Fibroblast of skin of left biceps (primary cell): ENCODE measurements at regions not wholly inside any gene's neighbourhood (a gene's known extent, or its start where the extent isn't known, plus 50 kb on each side); places are given as distances from the start of the nearest gene placed in this dataset.
"Not testable (repeated sequence)": the region's sequence is repeated elsewhere in the genome, so short reads cannot be mapped to it uniquely, and the experiment has no call there.

Experiments
- DNase-seq, 2 experiments: peaks; one replicate each; pipeline ENCODE4 v3.0.0-alpha.2; 2013; ENCODE audit warnings: low read depth in 2 of 2

DNA sequence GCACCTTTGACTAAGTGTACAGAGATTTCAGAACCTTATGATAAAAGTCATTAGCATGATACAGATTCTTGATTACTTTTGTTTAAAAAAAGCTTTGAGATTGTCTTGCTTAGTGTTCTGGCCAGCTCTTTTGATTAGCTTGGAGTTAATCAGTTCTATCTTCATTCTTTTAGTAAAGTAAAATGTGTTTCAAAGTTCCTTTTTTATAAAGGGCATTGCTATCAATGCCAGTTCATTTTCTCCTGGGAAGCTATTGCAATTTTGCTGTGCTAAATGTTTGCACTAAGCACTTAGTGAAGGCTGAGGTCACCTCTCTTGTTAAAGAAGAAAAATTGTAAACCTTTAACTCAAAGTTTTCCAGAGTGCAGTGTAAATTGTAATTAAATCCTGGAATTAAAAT, 946.7 kb upstream of the TMPRSS15 start:
- DNase-seq = no peak

DNA sequence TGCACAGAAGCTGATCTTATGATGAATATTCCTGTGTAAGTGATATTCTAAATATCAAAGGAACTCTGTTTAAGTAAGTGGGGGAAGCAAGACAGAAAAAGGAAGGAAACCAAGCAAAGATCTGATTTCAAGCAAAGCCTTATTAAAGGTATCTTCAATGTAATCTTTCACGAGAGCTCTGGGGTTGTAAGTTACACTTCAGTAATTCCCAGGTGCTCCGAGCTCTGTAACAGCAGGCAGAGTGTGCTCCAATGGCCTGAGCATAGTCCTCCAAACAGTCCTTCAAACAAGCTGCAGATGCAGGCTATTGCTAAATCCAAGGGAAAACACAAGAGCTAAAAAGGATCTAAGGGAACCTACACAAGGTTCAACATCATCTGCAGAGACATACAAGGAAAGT, 949.7 kb upstream of the TMPRSS15 start:
- DNase-seq = no peak

DNA sequence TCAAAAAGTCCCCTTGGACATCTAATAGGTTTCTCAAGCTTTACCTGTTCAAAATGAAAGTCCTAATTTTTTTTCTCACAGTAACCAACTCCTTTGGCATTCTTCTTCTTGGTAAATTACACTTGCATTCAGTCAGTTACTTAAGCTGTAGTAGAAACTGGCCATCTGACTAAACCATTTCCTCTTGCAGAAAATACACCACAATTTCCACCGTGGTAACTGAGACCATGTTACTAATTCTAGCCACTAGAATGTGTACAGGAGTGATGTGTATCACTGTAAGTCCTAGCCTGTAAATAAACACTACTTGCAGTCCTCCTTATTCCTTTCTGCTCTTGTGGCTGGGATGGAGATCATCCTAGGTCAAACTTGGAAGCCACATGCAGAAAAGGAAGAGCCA, 965.4 kb upstream of the TMPRSS15 start:
- no peak for DNase-seq

DNA sequence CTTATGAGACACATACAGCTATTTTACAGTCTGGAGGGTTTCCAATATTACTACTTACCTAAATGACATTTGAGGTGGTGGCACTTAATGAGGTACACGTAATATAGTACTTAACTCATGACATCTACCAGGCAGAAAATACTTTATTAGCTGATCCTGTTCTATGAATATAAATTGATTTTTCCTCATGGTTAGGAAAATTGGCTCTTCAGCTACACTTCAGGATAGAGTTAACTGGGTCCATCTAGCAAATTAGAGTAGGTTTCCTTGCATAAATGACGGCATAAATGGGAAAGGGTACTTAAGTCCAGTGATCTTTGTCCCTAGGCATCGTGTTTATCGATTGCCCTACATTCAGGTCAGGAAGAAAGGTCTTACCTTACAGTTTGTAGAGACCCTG, 988.8 kb upstream of the TMPRSS15 start:
- DNase-seq = no peak

DNA sequence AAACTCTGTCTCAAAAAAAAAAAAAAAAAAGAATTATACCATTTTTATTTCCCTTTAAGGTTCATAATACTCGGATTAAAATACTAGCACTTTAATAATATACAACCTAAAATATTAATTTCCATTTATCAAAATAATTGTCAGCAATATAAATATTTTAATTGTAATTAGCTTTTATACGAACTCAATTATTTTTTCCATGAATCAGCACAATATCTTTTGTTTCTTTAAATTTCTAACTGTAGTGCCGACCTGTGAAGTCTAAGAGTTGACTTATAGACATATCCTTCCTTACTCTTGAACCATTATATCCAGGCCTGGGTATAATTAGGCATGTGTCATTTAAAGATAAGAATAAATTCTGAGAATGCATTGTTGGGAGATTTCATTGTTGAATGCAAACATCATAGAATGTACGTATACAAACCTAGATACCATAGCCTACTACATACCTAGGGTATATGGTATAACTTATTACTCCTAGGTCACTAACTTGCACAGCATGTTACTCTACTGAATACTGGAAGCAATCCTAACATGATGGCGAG, 996.7 kb upstream of the TMPRSS15 start:
- DNase-seq = no peak

DNA sequence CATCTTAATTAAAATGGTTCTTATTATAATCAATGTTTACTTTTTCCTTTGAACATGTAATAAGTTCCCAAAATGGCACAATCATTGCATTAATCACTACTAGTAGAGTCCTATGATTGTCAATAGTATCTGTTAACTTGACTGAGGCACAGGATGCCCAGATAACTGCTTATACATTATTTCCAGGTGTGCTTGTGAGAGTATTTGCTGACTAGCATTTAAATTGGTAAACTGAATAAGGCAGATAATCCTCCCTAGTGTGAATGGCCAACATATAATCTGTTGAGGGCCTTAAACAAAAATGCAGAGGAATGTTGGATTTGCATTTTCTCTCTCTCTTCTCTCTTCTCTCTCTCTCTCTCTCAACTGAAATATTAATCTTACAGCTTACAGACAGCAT, 999.3 kb upstream of the TMPRSS15 start:
- no peak for DNase-seq

DNA sequence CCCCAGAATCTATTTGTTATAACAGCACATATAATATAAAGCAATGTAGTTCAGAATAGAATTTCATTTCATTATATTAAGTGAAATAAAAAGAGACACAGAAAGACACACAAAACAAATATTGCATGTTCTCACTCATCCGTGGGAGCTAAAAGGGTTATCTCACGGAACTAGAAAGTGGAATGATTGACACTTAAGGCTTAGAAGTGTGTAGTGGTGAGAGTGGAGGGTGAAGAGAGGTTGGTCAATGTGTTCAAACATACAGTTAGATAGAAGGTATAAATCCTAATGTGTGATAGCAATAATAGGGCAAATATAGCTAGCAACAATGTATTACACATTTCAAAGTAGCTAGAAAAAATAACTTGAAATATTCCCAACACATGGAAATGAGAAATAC, 1001.7 kb upstream of the TMPRSS15 start:
- no peak for DNase-seq

DNA sequence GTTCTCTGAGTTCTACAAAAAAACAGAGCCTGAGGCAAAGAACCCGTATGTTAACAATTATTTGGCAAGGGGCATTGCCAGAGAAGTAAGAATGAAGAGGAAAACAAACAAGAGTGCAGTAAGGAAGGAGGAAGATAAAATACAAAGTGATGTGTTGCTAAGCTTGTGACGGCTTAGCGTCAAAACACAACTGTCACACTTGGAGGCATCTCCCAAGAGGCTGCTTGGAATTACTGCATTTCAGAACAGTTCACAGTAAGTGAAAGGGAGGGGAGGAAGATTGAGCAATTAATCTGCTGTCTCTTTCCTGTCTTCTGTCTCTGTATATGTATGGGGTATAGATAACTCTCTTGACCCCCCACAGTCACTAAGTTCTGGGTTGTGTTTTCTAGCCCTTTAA, 1017.0 kb upstream of the TMPRSS15 start:
- DNase-seq = no peak

DNA sequence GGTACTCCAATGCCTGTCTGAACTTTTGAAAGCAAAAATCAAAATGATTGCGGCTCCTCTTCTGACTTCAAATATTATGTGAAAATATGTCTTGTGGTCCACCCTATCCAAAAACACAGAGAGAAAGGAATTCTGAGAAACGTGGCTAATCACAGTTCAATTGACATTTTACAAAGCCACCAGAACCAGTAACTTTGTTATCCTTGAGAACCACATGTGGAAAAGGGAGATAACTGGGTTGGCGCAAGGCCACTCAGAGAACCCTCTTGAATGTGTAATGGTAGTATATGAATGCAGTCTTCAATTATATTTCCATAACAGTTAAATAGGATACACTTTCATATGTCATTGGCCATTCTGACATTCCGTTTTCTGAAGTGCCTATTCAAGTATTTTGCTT, 1030.0 kb upstream of the TMPRSS15 start:
- no peak for DNase-seq

DNA sequence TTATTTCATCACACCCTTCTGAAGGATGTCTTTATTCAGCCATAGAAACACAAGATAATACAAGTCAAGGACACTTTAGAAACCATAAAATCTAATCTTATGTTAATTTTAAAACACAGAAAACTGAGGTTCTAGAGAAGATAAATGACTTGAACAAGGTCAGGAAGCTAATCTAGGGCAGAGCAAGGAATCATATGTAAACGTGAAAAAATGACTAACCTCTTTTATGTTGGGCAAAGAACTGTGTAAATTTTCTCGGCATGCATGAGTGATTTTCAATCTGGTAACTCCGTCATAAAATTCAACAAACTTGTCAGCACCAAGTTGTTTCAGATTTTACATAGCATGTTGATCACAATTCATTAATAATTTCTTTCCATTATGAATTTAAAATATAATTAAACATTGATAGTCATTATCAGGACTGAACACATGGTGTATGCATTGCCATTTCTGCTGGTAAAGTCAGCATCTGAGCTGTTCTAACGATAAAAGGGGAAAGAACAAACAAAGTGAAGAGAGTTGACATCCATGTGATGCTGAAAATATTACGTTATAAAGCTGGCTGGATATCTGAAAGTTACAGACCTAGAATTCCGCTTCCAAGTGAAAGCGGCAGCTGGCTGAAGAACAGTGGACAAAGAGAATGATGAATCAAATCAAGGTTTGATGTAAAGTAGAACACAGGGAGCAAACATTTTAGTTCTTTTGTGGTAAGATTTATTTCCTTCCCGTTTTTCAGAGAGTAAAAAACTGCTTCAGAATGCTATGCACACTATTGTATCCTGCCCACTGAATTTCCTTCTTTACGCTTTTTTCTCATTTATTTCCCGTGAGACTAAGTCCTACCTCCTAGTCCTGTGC, 1037.4 kb upstream of the TMPRSS15 start:
- DNase-seq = no peak

DNA sequence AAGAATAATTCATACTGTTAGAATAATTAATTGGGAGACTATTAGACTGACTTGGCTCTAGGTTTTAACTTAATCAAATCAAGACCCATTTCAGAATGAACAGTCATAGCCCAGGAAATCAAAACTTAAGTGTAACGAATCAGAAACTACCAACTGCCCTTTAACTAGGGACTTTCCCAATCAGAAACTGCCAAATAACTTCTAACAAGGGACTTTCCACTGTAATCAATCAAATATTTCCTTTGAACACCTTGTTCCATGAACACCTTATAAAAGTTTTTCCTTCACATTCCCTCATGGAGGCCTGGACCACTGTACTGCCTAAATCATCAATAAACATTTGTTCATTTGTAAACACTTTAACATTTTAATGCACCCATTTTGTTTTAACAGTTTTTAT, 1054.7 kb upstream of the TMPRSS15 start:
- DNase-seq = no peak

DNA sequence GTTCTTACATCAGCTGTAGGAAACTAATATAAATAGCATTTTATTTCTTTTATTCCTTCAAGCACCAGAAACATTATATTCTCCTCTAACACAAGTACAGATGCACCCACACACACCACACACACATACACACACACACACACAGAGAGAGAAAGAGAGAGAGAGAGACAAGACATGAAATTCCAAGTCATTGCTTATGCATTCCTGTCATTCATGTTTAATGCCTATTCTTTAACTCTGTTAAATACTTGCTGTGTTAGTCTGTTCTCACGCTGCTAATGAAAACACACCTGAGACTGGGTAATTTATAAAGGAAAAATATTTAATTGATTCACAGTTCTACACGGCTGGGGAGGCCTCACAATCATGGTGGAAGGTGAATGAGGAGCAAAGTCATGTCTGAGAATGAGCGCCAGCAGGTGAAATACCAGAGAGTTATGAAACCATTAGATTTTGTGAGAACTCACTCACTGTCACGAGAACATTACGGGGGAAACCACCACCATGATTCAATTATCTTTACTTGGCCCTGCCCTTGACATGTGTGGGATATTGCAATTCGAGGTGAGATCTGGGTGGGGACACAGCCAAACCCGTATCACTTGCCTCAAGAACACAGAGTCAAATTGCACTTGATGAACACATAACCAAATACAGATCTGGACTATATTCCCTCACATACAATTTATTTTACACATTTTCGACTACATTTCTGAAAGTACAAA, 1058.1 kb upstream of the TMPRSS15 start:
- no peak for DNase-seq

DNA sequence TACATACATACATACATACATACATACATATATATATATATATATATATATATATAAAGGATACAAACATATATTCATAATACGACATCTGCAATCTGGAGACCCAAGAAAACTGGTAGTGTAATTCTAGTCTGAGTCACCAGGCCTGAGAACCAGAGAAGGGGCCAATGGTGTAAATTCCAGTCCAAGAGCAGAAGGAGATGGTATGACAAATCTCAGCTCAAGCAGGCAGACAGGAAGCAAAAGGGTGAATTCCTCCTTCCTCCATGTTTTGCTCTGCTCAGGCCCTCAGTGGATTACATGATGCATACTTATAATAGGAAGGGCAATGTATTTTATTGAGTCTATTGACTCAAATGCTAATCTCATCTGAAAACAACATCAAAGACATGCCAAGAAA, 1060.4 kb upstream of the TMPRSS15 start:
- DNase-seq = no peak

DNA sequence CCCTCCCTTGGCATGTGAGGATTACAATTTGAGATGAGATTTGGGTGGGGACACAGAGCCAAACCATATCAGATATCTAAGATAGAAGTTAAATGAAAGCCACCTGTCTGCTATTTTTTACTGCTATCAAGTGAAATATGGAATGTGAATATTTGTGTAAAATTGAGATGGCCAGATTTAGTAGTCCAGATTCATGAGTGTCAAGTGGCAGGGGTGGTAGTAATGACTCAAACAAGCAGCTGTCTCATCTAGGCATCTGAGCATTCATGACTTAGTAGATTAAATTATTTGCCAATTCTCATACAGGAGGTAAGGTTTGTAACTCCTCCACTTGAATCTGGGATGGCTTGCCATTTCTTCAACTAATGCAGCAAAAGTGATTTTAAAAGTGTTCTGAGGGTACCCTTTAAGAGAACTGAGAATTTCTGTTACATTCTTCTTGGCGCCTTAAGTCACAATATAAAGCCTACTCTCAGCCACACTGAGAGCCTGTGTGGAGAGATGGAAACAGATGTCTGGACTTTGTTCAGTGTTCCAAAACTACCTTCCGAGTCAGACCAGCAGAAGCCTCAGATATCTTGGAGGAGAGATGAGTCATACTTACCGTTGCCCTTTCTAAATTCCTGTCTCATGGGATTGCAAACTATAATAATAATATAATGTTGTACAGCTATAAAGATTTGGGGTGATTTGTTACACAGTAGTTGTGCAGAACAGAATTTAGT, 1065.6 kb upstream of the TMPRSS15 start:
- DNase-seq = no peak

DNA sequence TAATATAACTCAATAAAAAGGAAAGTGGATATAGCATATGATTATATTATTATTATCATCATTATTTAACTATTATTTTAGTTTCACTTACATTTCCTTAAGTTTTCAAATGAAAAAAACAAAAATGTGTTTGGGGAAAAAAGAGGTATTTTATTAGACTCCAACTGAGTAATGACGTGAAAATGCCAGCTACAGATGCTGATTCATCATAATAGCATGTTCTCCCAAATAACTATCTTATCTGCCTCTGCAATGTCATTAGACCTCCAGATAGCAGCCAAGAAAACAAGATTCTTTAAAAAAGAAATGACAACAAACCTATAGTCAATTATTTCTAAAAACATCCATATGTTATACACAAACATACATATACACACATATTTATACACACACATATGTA, 1071.9 kb upstream of the TMPRSS15 start:
- DNase-seq = no peak

DNA sequence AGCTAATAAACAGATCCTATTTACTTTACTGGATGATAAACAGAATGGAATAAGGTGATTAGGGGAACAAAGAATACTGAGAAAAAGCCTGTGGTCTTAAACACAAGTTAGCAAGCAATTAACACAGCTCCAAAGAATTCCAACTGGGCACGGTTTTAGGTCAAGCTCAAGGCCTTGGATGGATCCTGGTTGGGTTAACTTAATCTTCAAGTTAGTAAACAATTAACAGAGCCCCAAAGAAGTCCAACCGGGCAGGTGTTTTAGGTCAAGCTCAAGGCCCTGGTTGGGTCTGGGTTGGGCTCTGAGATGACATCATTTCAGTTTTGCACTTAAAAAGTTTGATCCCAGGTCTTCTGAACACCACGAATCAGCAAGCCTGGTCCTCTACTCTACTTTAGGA, 1086.3 kb upstream of the TMPRSS15 start:
- no peak for DNase-seq

DNA sequence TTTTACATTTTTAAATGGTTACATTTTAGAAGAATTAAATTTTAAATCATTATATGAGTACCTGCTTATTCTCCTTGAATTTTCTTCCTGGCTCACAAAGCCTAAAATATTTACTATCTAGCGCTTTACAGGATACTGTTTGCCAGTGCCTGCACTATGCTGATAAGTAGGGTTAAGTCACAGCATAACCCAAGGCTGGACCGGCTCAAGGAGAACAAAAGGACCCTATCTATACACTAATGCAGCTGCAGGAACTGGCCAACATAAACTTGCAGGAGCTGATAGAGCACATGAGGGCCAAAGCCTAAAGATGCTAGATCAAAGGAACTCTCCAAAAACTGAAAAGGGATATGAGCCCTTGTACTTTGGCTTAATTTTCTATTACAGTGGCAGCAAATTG, 1086.9 kb upstream of the TMPRSS15 start:
- DNase-seq = no peak

DNA sequence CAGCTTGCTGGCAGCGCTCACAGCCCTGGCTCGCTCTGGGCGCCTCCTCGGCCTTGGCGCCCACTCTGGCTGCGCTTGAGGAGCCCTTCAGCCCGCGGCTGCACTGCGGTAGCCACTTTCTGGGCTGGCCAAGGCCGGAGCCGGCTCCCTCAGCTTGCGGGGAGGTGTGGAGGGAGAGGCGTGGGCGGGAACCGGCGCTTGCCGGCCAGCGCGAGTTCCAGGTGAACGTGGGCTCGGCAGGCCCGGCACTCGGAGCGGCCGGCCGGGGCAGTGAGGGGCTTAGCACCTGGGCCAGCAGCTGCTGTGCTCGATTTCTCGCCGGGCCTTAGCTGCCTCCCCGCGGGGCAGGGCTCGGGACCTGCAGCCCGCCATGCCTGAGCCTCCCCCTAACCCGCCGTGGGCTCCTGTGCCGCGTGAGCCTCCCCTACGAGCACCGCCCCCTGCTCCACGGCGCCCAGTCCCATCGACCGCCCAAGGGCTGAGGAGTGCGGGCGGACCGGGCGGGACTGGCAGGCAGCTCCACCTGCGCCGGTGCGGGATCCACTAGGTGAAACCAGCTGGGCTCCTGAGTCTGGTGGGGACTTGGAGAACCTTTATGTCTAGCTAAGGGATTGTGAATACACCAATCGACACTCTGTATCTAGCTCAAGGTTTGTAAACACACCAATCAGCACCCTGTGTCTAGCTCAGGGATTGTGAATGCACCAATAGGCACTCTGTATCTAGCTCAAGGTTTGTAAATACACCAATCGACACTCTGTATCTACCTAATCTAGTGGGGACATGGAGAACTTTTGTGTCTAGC, 1090.1 kb upstream of the TMPRSS15 start:
- not testable (repeated sequence) for DNase-seq

DNA sequence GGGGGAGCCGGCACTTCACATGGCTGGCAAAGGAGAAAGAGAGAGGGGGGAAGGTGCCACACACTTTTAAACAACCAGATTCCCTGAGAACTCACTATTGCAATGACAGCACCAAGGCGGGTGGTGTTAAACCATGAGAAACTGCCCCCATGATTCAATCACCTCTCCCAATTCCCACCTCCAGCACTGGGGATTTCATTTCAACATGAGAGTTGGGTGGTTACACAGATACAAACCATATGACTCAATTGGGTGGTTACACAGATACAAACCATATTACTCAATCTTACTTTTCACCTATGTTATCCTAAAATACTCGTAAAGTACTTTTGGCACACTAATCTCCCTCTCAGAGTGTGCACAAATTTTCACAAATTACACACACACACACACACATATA, 1097.5 kb upstream of the TMPRSS15 start:
- DNase-seq = no peak

DNA sequence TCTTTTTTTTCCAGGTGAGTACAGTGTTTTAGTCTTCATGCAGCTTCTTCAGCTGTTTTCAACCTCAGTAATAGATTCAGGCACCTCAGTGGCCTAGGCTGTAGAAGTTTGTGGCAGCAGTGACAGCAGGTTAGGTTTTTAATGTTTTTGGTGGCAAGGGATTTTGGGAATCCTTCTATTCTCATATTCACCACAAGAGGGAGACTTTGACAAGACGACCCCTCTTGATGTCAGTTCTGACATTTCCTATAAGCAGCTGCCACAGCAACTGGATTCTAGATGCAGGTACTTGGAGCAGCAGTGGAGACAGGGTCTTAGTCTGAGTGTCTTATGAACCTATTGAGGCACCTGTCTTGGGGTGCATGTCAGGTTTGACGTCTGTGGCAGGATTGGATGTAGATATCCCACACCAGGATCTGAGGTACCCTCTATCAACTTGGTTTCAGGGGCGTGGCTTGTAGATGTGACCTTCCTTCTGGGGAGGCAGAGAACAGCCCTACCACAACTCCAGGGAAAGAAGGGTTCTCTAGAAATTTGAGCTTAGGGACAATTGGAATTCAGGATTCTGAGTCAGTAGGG, 1104.2 kb upstream of the TMPRSS15 start:
- no peak for DNase-seq

DNA sequence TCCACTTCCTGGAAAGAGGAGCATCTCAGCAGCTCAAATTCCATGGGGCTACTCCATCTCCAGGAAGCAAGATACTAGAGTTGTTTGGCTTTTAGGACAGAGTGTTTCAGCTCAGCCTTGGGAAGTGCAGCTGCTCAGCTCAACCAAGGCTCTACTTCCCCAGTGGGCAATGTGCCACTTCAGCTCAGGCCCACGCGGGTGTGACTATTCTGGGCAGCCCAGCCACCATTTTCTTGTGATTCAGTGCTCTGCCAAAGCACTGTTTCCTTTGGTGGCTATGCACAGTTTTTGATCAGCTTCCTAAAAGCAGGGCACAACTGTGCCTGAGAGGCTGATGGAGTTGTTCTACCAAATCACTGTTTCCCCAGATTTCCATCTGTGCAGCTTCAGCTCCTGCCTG, 1104.9 kb upstream of the TMPRSS15 start:
- no peak for DNase-seq
